GM20000 (cell line): ENCODE measurements at regions not wholly inside any gene's neighbourhood (a gene's known extent, or its start where the extent isn't known, plus 50 kb on each side); places are given as distances from the start of the nearest gene placed in this dataset.

Source experiments
- DNase-seq: peaks from one replicate; pipeline ENCODE4 v3.0.0; 2012; ENCODE audit warnings: low spot score
- CTCF ChIP-seq: IDR thresholded peaks from 2 replicates; pipeline ENCODE4 v1.5.1; 2012; ENCODE audit warnings: mild to moderate bottlenecking, control low read depth; ENCODE audit errors: extremely low read depth, missing control alignments

GRCh38 chr2:150145299-150145692 is 342.2 kb downstream of the RND3 start:
- TF ChIP-seq CTCF, result no peak
- DNase-seq, result no peak

- no peak for DNase-seq
- TF ChIP-seq CTCF, result no peak
Measured at GRCh38 chr2:150144546-150145298, 342.7 kb downstream of the RND3 start.

GRCh38 chr2:150143087-150143536 is 344.4 kb downstream of the RND3 start:
- no peak for DNase-seq

GRCh38 chr2:150142561-150142960 is 344.9 kb downstream of the RND3 start:
- no peak for DNase-seq
- no peak for TF ChIP-seq CTCF

More at GRCh38 chr2:150143087-150143536, 344.4 kb downstream of the RND3 start:
- no peak for TF ChIP-seq CTCF

- TF ChIP-seq CTCF, result no peak
- no peak for DNase-seq
Measured at GRCh38 chr2:150141226-150142001, 346.1 kb downstream of the RND3 start.

GRCh38 chr2:150140777-150141176 is 346.7 kb downstream of the RND3 start:
- TF ChIP-seq CTCF, result no peak
- no peak for DNase-seq

- no peak for DNase-seq
- no peak for TF ChIP-seq CTCF
Measured at GRCh38 chr2:150138587-150138986, 348.9 kb downstream of the RND3 start.
